Left lung (tissue), 4 donors: ENCODE measurements at regions not wholly inside any gene's neighbourhood (a gene's known extent, or its start where the extent isn't known, plus 50 kb on each side); places are given as distances from the start of the nearest gene placed in this dataset.

Source experiments
- ATAC-seq: fragments of 200-7000 bp; cut with Tn5 transposase; one replicate; pipeline ENCODE4 v1.9.1; 2020; ENCODE audit warnings: moderate library complexity
- DNase-seq, 4 donors: peaks; one replicate each; pipeline ENCODE4 v3.0.0-alpha.2; 2013 to 2020
- H3K27ac ChIP-seq, 2 donors: fragments of 200-600 bp; sonication (generic) in 1 of 2; one replicate each; pipeline versions ENCODE4 v1.5.0 to v1.8.0; 2020 to 2021
- H3K27me3 ChIP-seq, 2 donors: fragments of 200-600 bp; sonication (generic) in 1 of 2; one replicate each; pipeline versions ENCODE4 v1.5.0 to v1.8.0; 2020 to 2021
- H3K36me3 ChIP-seq, 2 donors: fragments of 200-600 bp; sonication (generic) in 1 of 2; one replicate each; pipeline versions ENCODE4 v1.5.0 to v1.8.0; 2020 to 2021
- H3K4me1 ChIP-seq, 2 donors: fragments of 200-600 bp; one replicate each; pipeline ENCODE4 v1.8.0; 2021
- H3K4me3 ChIP-seq, 2 donors: fragments of 200-600 bp; sonication (generic) in 1 of 2; one replicate each; pipeline versions ENCODE4 v1.5.0 to v1.8.0; 2020 to 2021; ENCODE audit warnings: mild to moderate bottlenecking in 1 of 2
- H3K9me3 ChIP-seq, 2 donors: fragments of 200-600 bp; sonication (generic) in 1 of 2; one replicate each; pipeline versions ENCODE4 v1.5.0 to v1.8.0; 2020 to 2021
- CTCF ChIP-seq, 2 donors: fragments of 200-600 bp; sonication (generic) in 1 of 2; IDR thresholded peaks; one replicate each; pipeline versions ENCODE4 v1.5.0 to v1.8.0; 2021; ENCODE audit warnings: antibody characterized with exemption in 2 of 2
- intact Hi-C, 2 donors: fragments of 100-400 bp; cut with DNase I; formaldehyde crosslinking; loops; one replicate each; pipeline versions ENCODE4 v1.11.2 to v1.14.2; 2022
- donor health status: DM: no; HTN: yes; CAD: no.
- donor health status: DM: no; HTN: no; CAD: no.

- ATAC-seq (no peak), DNase-seq (no peak)
- H3K4me1 ChIP-seq, result no peaks in the 10 kb centered on the region
- H3K27me3 ChIP-seq, result no peaks in the 10 kb centered on the region
- no peaks in the 10 kb centered on the region for H3K36me3 ChIP-seq
- no peak overlapping the region for H3K4me3 ChIP-seq
- intact Hi-C loops, result no loop called here
- H3K27ac ChIP-seq, result no peak overlapping the region
- H3K9me3 ChIP-seq, result no peaks in the 10 kb centered on the region
- no peak for TF ChIP-seq CTCF (IDR thresholded peaks at IDR 0.05)
These were observed 161.6 kb upstream of the ANKRD28 start for GRCh38 chr3:15959434-15959811.

GRCh38 chr3:15964605-15965442, 167.0 kb upstream of the ANKRD28 start:
- intact Hi-C loops, result no loop called here
- no peak for ATAC-seq
- no peaks in the 10 kb centered on the region for H3K9me3 ChIP-seq
- no peak overlapping the region for H3K4me3 ChIP-seq
- H3K4me1 ChIP-seq, result no peaks in the 10 kb centered on the region
- no peak for TF ChIP-seq CTCF (IDR thresholded peaks at IDR 0.05)
- DNase-seq, result no peak
- H3K27me3 ChIP-seq, result no peaks in the 10 kb centered on the region
- H3K36me3 ChIP-seq, result no peaks in the 10 kb centered on the region
- no peak overlapping the region for H3K27ac ChIP-seq

DNA sequence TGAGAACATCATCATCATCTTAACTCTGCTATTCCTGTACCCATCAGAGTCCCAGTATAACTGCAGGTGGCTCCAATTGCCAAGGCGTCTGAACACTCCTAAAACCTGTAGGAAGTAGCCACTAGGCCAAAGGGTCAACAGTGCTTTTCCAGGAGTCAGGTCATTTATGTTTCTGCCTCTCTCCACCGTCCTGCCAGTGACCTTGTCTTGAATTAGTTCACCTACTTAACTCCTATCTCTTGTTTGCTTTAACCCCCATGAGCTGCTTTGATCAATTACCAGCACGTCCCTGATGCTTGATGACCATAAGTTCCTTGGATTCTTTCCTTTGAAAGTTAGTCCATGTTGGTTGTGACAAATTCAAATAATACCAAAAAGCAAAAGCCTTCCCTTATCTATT, 169.8 kb upstream of the ANKRD28 start:
- Histone ChIP-seq H3K27me3 (no peaks in the 10 kb centered on the region), H3K36me3 (no peaks in the 10 kb centered on the region), H3K4me3 (no peak overlapping the region), H3K27ac (no peak overlapping the region), H3K9me3 (no peaks in the 10 kb centered on the region), H3K4me1 (no peaks in the 10 kb centered on the region)
- DNase-seq (no peak), ATAC-seq (no peak)
- TF ChIP-seq CTCF (IDR thresholded peaks at IDR 0.05), result no peak
- intact Hi-C loops, result no loop called here

DNA sequence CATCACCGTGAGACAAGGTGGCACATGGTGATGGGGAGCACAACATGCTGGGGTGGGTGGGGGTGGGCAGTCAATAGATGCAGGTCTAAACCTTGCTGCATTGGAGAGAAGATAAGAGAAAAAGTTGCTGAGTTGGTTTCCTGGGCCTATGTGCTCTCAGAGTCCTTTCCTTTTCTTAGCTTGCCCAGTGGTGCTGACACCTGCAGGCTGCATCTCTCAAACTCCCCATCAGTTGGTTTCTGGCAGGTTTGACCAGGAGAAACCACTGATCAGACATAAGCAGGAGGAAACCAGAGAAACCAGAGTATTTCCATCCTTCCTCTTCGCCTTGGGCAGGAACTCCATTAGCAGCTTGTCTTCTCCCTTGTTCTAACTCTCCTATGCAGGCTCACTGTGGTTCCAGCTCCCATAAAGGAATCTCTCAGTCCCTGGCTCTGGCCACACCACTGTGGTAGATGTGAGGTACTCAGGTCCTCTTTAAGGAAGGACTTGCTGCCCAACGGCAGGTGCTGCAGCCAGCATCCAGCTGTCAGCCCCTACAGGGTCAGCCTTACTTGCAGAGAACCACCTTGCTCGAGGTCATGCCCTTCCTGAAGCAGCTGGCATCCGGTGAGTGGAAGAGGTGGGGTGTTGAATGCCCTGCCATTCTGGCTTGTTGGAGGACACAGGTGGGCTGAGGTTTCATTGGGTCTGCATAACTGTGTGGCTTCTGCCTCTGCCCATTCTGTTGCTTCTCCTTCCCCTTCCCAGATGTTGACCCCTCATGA, 172.3 kb upstream of the ANKRD28 start:
- Histone ChIP-seq H3K4me3 (no peak overlapping the region), H3K36me3 (no peaks in the 10 kb centered on the region), H3K4me1 (no peaks in the 10 kb centered on the region), H3K27ac (no peak overlapping the region), H3K9me3 (no peaks in the 10 kb centered on the region), H3K27me3 (no peaks in the 10 kb centered on the region)
- ATAC-seq, result no peak
- intact Hi-C loops, result no loop called here
- TF ChIP-seq CTCF (IDR thresholded peaks at IDR 0.05), result no peak
- no peak for DNase-seq

DNA sequence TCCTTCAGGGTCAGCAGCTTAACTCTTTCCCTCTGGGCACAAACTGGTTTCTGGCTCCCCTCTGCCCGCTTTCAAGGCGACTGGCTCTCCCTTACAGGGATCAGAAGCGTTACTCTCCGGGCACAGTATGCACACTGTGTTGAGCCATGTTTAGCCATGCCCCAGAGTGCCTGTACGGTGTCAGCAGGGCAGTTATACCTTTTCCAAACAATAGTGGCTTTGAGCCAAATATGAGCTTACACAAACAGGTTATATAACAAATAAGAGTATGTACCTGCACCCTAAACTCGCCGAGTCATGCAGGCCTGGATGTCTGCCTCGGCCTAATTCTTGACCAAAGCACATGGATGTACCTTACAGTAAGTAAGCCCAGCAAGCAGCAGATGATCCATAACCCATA, 175.6 kb upstream of the ANKRD28 start:
- DNase-seq (no peak), ATAC-seq (no peak)
- Histone ChIP-seq H3K4me3 (no peak overlapping the region), H3K27me3 (no peaks in the 10 kb centered on the region), H3K9me3 (no peaks in the 10 kb centered on the region), H3K27ac (no peak overlapping the region), H3K36me3 (no peaks in the 10 kb centered on the region), H3K4me1 (no peaks in the 10 kb centered on the region)
- intact Hi-C loops, result no loop called here
- no peak for TF ChIP-seq CTCF (IDR thresholded peaks at IDR 0.05)
